ENCODE measurements at regions not wholly inside any gene's neighbourhood (a gene's known extent, or its start where the extent isn't known, plus 50 kb on each side); places are given as distances from the start of the nearest gene placed in this dataset.
A peak's percentile ranks its signal among the peaks of the same experiment; 100 is the strongest.

DNA sequence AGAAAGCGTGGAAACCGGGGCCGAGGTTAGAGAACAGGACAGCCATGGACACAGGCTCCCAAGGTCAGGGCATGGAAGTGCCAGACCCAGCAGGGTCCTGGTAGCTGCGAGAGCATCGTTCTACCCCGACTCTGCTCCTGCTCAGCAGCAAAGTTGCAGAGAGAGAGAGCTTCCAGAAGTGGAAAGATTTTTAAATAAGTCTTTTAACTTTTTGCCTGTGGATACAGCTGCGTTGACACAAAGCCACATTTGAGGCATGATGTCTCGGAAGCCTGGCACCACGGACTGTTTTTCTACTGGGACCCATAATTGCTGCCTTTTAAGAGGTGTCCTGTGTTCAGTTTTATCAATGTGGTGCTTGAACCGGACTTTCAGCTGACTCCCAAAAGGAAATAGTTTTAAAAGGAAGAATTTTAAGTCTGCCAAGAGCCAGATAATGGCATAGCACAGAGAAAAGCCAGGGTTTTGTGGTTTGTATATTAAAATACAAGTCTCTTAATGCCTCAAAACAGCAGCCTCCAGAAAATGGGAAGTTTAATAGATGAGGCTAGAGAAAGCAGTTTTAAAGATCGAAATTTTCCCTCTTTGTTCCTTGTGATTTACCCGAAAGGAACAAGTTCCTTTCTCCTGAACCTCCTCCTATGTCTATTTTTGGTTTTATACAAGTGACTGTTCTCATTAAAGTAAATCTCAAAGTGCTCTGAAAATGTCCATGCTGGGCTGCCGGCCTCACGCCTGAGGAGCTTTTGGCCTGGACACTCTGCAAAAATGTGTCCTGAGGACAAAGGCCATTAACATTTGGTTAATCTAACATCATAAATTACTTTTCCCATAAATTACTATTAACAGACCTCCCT, 91.5 kb downstream of the RIN2 start:
- peak; percentile 67 for ATAC-seq
- TF ChIP-seq ZFP3 (CRISPR knock-in tag; IDR thresholded peaks at IDR 0.05) (no peak), ZNF8 (CRISPR knock-in tag; IDR thresholded peaks at IDR 0.05) (no peak), OSR1 (CRISPR knock-in tag; IDR thresholded peaks at IDR 0.05) (no peak), ZC3H10 (CRISPR knock-in tag; IDR thresholded peaks at IDR 0.05) (no peak), ARNTL (CRISPR knock-in tag; IDR thresholded peaks at IDR 0.05; ENCODE audit: borderline replicate concordance, low read depth) (no peak), GLIS3 (CRISPR knock-in tag; IDR thresholded peaks at IDR 0.05) (no peak), SNAI2 (CRISPR knock-in tag; IDR thresholded peaks at IDR 0.05) (no peak), RARB (CRISPR knock-in tag; IDR thresholded peaks at IDR 0.05) (no peak), ZFP30 (CRISPR knock-in tag; IDR thresholded peaks at IDR 0.05) (no peak)
- TF ChIP-seq, protein P1, sequence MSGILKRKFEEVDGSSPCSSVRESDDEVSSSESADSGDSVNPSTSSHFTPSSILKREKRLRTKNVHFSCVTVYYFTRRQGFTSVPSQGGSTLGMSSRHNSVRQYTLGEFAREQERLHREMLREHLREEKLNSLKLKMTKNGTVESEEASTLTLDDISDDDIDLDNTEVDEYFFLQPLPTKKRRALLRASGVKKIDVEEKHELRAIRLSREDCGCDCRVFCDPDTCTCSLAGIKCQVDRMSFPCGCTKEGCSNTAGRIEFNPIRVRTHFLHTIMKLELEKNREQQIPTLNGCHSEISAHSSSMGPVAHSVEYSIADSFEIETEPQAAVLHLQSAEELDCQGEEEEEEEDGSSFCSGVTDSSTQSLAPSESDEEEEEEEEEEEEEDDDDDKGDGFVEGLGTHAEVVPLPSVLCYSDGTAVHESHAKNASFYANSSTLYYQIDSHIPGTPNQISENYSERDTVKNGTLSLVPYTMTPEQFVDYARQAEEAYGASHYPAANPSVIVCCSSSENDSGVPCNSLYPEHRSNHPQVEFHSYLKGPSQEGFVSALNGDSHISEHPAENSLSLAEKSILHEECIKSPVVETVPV (CRISPR knock-in tag; IDR thresholded peaks at IDR 0.05): no peak
- TF ChIP-seq, protein P2, sequence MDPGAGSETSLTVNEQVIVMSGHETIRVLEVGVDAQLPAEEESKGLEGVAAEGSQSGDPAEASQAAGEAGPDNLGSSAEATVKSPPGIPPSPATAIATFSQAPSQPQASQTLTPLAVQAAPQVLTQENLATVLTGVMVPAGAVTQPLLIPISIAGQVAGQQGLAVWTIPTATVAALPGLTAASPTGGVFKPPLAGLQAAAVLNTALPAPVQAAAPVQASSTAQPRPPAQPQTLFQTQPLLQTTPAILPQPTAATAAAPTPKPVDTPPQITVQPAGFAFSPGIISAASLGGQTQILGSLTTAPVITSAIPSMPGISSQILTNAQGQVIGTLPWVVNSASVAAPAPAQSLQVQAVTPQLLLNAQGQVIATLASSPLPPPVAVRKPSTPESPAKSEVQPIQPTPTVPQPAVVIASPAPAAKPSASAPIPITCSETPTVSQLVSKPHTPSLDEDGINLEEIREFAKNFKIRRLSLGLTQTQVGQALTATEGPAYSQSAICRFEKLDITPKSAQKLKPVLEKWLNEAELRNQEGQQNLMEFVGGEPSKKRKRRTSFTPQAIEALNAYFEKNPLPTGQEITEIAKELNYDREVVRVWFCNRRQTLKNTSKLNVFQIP (CRISPR knock-in tag; IDR thresholded peaks at IDR 0.05; ENCODE audit: borderline replicate concordance, low read depth): no peak

DNA sequence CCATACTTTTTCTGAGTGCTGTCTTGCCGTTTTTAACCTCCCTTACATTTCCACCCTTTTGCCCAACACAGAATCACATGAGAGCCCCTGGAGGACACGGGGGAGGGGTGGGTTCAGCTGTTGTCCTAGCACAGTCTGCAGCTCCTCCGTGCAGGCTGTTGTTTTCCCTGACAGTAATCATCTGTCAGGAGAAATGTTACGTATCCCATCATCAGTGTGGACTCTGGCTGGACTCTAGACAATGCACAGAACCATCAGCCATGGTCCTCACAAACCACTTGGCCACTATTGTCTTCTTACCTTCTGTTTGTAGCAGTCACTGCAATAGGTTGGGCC, 92.1 kb downstream of the RIN2 start:
- TF ChIP-seq ZFP3 (CRISPR knock-in tag; IDR thresholded peaks at IDR 0.05) (no peak), ZC3H10 (CRISPR knock-in tag; IDR thresholded peaks at IDR 0.05) (no peak), ZNF70 (CRISPR knock-in tag; IDR thresholded peaks at IDR 0.05) (no peak), TCF4 (CRISPR knock-in tag; IDR thresholded peaks at IDR 0.05; ENCODE audit: borderline replicate concordance) (no peak), BACH2 (CRISPR knock-in tag; IDR thresholded peaks at IDR 0.05; ENCODE audit: borderline replicate concordance) (no peak), ZNF8 (CRISPR knock-in tag; IDR thresholded peaks at IDR 0.05) (no peak), SNAI2 (CRISPR knock-in tag; IDR thresholded peaks at IDR 0.05) (no peak), GLIS3 (CRISPR knock-in tag; IDR thresholded peaks at IDR 0.05) (no peak), CSDC2 (CRISPR knock-in tag; IDR thresholded peaks at IDR 0.05) (no peak), RARB (CRISPR knock-in tag; IDR thresholded peaks at IDR 0.05) (no peak), ESRRG (CRISPR knock-in tag; IDR thresholded peaks at IDR 0.05) (no peak), TOX (CRISPR knock-in tag; IDR thresholded peaks at IDR 0.05; ENCODE audit: borderline replicate concordance) (no peak), PPARA (CRISPR knock-in tag; IDR thresholded peaks at IDR 0.05; ENCODE audit: borderline replicate concordance) (no peak), PATZ1 (CRISPR knock-in tag; IDR thresholded peaks at IDR 0.05; ENCODE audit: borderline replicate concordance) (no peak), ZNF565 (CRISPR knock-in tag; conservative IDR thresholded peaks at IDR 0.05; ENCODE audit: low read depth) (no peak), ZFP30 (CRISPR knock-in tag; IDR thresholded peaks at IDR 0.05) (no peak), ARNTL (CRISPR knock-in tag; IDR thresholded peaks at IDR 0.05; ENCODE audit: borderline replicate concordance, low read depth) (no peak)
- TF ChIP-seq, protein P1 (CRISPR knock-in tag; IDR thresholded peaks at IDR 0.05): no peak
- TF ChIP-seq, protein P3, sequence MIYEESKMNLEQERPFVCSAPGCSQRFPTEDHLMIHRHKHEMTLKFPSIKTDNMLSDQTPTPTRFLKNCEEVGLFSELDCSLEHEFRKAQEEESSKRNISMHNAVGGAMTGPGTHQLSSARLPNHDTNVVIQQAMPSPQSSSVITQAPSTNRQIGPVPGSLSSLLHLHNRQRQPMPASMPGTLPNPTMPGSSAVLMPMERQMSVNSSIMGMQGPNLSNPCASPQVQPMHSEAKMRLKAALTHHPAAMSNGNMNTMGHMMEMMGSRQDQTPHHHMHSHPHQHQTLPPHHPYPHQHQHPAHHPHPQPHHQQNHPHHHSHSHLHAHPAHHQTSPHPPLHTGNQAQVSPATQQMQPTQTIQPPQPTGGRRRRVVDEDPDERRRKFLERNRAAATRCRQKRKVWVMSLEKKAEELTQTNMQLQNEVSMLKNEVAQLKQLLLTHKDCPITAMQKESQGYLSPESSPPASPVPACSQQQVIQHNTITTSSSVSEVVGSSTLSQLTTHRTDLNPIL (CRISPR knock-in tag; IDR thresholded peaks at IDR 0.05; ENCODE audit: low read depth): no peak
- TF ChIP-seq, protein P4, sequence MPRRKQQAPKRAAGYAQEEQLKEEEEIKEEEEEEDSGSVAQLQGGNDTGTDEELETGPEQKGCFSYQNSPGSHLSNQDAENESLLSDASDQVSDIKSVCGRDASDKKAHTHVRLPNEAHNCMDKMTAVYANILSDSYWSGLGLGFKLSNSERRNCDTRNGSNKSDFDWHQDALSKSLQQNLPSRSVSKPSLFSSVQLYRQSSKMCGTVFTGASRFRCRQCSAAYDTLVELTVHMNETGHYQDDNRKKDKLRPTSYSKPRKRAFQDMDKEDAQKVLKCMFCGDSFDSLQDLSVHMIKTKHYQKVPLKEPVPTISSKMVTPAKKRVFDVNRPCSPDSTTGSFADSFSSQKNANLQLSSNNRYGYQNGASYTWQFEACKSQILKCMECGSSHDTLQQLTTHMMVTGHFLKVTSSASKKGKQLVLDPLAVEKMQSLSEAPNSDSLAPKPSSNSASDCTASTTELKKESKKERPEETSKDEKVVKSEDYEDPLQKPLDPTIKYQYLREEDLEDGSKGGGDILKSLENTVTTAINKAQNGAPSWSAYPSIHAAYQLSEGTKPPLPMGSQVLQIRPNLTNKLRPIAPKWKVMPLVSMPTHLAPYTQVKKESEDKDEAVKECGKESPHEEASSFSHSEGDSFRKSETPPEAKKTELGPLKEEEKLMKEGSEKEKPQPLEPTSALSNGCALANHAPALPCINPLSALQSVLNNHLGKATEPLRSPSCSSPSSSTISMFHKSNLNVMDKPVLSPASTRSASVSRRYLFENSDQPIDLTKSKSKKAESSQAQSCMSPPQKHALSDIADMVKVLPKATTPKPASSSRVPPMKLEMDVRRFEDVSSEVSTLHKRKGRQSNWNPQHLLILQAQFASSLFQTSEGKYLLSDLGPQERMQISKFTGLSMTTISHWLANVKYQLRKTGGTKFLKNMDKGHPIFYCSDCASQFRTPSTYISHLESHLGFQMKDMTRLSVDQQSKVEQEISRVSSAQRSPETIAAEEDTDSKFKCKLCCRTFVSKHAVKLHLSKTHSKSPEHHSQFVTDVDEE (CRISPR knock-in tag; IDR thresholded peaks at IDR 0.05): no peak
- peak; percentile 62 for ATAC-seq
